Right atrium auricular region (tissue), 2 donors: ENCODE measurements at regions not wholly inside any gene's neighbourhood (a gene's known extent, or its start where the extent isn't known, plus 50 kb on each side); places are given as distances from the start of the nearest gene placed in this dataset.

Experiments used
- DNase-seq: peaks from one replicate; pipeline ENCODE4 v3.0.0-alpha.2; 2019; ENCODE audit warnings: low spot score
- H3K27ac ChIP-seq, 2 donors: fragments of 200-600 bp; sonication (generic); 1 replicate in 1 of 2; 2 replicates in 1 of 2; pipeline ENCODE4 v1.5.1; 2016 to 2019
- H3K27me3 ChIP-seq, 2 donors: fragments of 200-600 bp; sonication (generic); one replicate each; pipeline versions ENCODE4 v1.5.1 to v1.6.0; 2017 to 2019
- H3K36me3 ChIP-seq: fragments of 200-600 bp; sonication (generic); one replicate; pipeline ENCODE4 v1.5.1; 2016
- H3K4me1 ChIP-seq, 2 donors: fragments of 200-600 bp; sonication (generic); one replicate each; pipeline versions ENCODE4 v1.5.1 to v1.6.0; 2017 to 2019
- H3K4me3 ChIP-seq, 2 donors: fragments of 200-600 bp; sonication (generic); 1 replicate in 1 of 2; 2 replicates in 1 of 2; pipeline ENCODE4 v1.5.1; 2017 to 2019; ENCODE audit warnings: mild to moderate bottlenecking in 1 of 2, moderate library complexity in 1 of 2
- H3K9me3 ChIP-seq, 2 donors: fragments of 200-600 bp; sonication (generic); one replicate each; pipeline ENCODE4 v1.5.1; 2019
- TF ChIP-seq, protein P1 (sequence below), 2 donors: fragments of 200-600 bp; sonication (generic); IDR thresholded peaks; one replicate each; pipeline ENCODE4 v1.5.1; 2019; ENCODE audit warnings: antibody characterized with exemption in 2 of 2

DNA sequence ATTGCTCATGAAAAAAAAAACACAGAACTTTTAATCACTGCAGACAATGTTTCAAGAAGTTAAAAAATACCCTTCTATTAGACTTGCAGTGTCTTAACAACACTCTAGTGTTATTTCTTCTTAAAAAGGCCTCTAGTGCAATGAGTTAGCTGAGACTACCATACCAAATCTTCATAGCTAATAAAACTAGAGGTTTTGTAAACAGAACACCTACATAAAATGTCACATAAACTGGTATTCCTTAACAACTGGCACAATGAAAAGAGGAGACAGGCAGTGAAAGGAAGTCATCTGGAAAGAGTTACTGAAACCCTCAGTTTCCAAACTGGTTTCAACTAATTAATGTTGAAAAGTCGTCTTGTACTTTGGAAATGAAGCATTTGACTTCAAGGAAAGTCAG, 394.2 kb upstream of the PMFBP1 start:
- TF ChIP-seq, protein P1, sequence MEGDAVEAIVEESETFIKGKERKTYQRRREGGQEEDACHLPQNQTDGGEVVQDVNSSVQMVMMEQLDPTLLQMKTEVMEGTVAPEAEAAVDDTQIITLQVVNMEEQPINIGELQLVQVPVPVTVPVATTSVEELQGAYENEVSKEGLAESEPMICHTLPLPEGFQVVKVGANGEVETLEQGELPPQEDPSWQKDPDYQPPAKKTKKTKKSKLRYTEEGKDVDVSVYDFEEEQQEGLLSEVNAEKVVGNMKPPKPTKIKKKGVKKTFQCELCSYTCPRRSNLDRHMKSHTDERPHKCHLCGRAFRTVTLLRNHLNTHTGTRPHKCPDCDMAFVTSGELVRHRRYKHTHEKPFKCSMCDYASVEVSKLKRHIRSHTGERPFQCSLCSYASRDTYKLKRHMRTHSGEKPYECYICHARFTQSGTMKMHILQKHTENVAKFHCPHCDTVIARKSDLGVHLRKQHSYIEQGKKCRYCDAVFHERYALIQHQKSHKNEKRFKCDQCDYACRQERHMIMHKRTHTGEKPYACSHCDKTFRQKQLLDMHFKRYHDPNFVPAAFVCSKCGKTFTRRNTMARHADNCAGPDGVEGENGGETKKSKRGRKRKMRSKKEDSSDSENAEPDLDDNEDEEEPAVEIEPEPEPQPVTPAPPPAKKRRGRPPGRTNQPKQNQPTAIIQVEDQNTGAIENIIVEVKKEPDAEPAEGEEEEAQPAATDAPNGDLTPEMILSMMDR (IDR thresholded peaks at IDR 0.05) = no peak
- no peak for DNase-seq
- Histone ChIP-seq H3K36me3 (no peaks in the 10 kb centered on the region), H3K4me1 (no peaks in the 10 kb centered on the region), H3K4me3 (no peak overlapping the region), H3K27ac (no peak overlapping the region), H3K9me3 (no peaks in the 10 kb centered on the region), H3K27me3 (no peaks in the 10 kb centered on the region)

- TF ChIP-seq, protein P1 (IDR thresholded peaks at IDR 0.05) = no peak
- Histone ChIP-seq H3K27me3 (no peaks in the 10 kb centered on the region), H3K4me1 (no peaks in the 10 kb centered on the region), H3K27ac (no peak overlapping the region), H3K36me3 (no peaks in the 10 kb centered on the region), H3K9me3 (no peaks in the 10 kb centered on the region), H3K4me3 (no peak overlapping the region)
- no peak for DNase-seq
Observed at GRCh38 chr16:72565106-72565505, 393.2 kb upstream of the PMFBP1 start.

DNA sequence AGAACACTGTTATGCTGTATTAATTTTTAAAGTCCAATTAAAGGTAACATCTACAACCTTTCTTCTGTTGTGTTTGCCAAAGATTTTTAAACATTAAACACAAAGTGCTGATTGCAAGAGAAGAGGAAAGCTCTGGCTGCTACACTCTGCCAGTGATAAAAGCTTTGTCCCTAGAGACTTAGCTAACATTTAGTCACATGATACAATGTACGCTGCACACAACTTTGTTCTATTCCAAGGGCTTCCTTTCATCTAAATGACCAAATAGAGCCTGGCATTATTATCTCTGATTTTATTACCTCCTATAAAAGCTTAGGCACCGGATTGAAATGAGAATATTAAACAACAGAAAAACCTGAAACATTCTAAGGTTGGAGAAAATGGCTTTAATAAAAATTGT, 388.7 kb upstream of the PMFBP1 start:
- TF ChIP-seq, protein P1 (IDR thresholded peaks at IDR 0.05) = no peak
- H3K27ac ChIP-seq = no peak overlapping the region
- no peaks in the 10 kb centered on the region for H3K9me3 ChIP-seq
- no peaks in the 10 kb centered on the region for H3K27me3 ChIP-seq
- no peaks in the 10 kb centered on the region for H3K36me3 ChIP-seq
- no peak for DNase-seq
- no peak overlapping the region for H3K4me3 ChIP-seq
- H3K4me1 ChIP-seq = no peaks in the 10 kb centered on the region

DNA sequence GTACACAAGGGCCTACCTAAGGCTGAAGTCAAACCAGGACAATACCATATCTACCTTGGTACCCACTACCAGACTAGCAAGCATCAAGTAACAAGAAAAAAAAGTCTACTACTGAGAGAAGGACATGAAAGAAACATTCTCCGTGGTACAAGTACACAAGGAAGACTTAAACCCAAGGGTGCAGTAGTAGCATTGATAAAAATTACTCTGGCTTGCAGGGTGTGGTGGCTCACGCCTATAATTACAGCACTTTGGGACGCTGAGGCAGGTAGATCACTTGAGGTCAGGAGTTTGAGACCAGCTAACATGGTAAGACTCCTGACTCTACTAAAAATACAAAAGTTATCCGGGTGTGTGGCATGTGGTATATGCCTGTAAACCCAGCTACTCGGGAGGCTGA, 386.5 kb upstream of the PMFBP1 start:
- no peak for DNase-seq
- no peaks in the 10 kb centered on the region for H3K4me1 ChIP-seq
- H3K4me3 ChIP-seq = no peak overlapping the region
- H3K36me3 ChIP-seq = no peaks in the 10 kb centered on the region
- no peak overlapping the region for H3K27ac ChIP-seq
- H3K9me3 ChIP-seq = no peaks in the 10 kb centered on the region
- TF ChIP-seq, protein P1 (IDR thresholded peaks at IDR 0.05) = no peak
- no peaks in the 10 kb centered on the region for H3K27me3 ChIP-seq

GRCh38 chr16:72554935-72555334, 383.0 kb upstream of the PMFBP1 start:
- no peak for DNase-seq
- no peak overlapping the region for H3K27ac ChIP-seq

GRCh38 chr16:72552654-72553053, 380.7 kb upstream of the PMFBP1 start:
- no peaks in the 10 kb centered on the region for H3K36me3 ChIP-seq
- no peaks in the 10 kb centered on the region for H3K4me1 ChIP-seq
- no peak for DNase-seq
- H3K9me3 ChIP-seq = peaks cover 0 to 9% of the 10 kb centered on the region in 2 donors
- H3K27ac ChIP-seq = no peak overlapping the region
- H3K27me3 ChIP-seq = no peaks in the 10 kb centered on the region
- no peak overlapping the region for H3K4me3 ChIP-seq
- TF ChIP-seq, protein P1 (IDR thresholded peaks at IDR 0.05) = no peak

More at GRCh38 chr16:72554935-72555334, 383.0 kb upstream of the PMFBP1 start:
- Histone ChIP-seq H3K9me3 (peaks cover 0 to 9% of the 10 kb centered on the region in 2 donors), H3K4me3 (no peak overlapping the region), H3K27me3 (no peaks in the 10 kb centered on the region), H3K36me3 (no peaks in the 10 kb centered on the region), H3K4me1 (no peaks in the 10 kb centered on the region)
- TF ChIP-seq, protein P1 (IDR thresholded peaks at IDR 0.05) = no peak
